PFSK-1 (cell line): ENCODE measurements at regions not wholly inside any gene's neighbourhood (a gene's known extent, or its start where the extent isn't known, plus 50 kb on each side); places are given as distances from the start of the nearest gene placed in this dataset.

ENCODE experiments used
- FOXP2 ChIP-seq: optimal IDR thresholded peaks from 2 replicates; pipeline ENCODE3; 2011; ENCODE audit warnings: borderline replicate concordance, control low read depth, inconsistent platforms; ENCODE audit not compliant: insufficient read depth; ENCODE audit errors: extremely low read length, extremely low read depth
- TAF1 ChIP-seq: IDR thresholded peaks from 2 replicates; pipeline ENCODE4 v1.6.1; 2012; ENCODE audit warnings: low read length, control low read depth, borderline replicate concordance; ENCODE audit not compliant: insufficient read depth
- TF ChIP-seq, protein P1 (sequence below), 2 experiments: IDR thresholded peaks; 2 replicates each; pipeline versions ENCODE4 v1.6.1 to v1.8.0; 2011 to 2012; ENCODE audit warnings: low read depth in 2 of 2, low read length in 2 of 2, control low read depth in 1 of 2, inconsistent platforms in 1 of 2, mild to moderate bottlenecking in 1 of 2, moderate library complexity in 1 of 2; ENCODE audit not compliant: insufficient read depth in 1 of 2

DNA sequence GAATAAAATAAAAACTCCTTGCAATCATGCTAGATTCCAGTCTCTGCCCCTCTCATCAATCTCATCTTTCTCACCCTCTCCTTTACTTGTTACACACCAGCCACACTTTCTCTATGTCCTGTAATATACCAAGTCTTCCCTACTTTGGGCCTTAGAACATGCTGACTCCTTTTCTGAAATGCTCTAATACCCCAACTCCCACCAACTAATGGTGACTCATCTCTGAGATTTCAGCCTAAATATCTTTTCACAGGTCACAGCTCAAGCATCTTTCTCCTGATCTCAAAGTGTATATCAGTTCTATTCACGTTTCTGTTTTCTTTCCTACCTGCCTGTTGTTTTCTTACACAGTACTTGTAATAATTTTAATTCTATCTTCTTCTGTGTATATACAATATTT lies 378.9 kb upstream of the PRICKLE1 start:
- TF ChIP-seq TAF1 = no peak
- TF ChIP-seq, protein P1, sequence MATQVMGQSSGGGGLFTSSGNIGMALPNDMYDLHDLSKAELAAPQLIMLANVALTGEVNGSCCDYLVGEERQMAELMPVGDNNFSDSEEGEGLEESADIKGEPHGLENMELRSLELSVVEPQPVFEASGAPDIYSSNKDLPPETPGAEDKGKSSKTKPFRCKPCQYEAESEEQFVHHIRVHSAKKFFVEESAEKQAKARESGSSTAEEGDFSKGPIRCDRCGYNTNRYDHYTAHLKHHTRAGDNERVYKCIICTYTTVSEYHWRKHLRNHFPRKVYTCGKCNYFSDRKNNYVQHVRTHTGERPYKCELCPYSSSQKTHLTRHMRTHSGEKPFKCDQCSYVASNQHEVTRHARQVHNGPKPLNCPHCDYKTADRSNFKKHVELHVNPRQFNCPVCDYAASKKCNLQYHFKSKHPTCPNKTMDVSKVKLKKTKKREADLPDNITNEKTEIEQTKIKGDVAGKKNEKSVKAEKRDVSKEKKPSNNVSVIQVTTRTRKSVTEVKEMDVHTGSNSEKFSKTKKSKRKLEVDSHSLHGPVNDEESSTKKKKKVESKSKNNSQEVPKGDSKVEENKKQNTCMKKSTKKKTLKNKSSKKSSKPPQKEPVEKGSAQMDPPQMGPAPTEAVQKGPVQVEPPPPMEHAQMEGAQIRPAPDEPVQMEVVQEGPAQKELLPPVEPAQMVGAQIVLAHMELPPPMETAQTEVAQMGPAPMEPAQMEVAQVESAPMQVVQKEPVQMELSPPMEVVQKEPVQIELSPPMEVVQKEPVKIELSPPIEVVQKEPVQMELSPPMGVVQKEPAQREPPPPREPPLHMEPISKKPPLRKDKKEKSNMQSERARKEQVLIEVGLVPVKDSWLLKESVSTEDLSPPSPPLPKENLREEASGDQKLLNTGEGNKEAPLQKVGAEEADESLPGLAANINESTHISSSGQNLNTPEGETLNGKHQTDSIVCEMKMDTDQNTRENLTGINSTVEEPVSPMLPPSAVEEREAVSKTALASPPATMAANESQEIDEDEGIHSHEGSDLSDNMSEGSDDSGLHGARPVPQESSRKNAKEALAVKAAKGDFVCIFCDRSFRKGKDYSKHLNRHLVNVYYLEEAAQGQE (IDR thresholded peaks at IDR 0.05; ENCODE audit: insufficient read depth in 1 of 2, low read depth in 2 of 2, low read length in 2 of 2) = no peak
- no peak for TF ChIP-seq FOXP2
